ENCODE measurements at regions not wholly inside any gene's neighbourhood (a gene's known extent, or its start where the extent isn't known, plus 50 kb on each side); places are given as distances from the start of the nearest gene placed in this dataset.

- no peak for DNase-seq
- Histone ChIP-seq H3K4me3 (no peak overlapping the region), H3K27me3 (ENCODE audit: low read depth) (peaks cover 7% of the 10 kb centered on the region), H3K4me1 (no peaks in the 10 kb centered on the region), H3K9me3 (replicated peaks) (no peaks in the 10 kb centered on the region), H3K36me3 (no peaks in the 10 kb centered on the region), H3K27ac (replicated peaks) (no peak overlapping the region)
- TF ChIP-seq CTCF (IDR thresholded peaks at IDR 0.05; ENCODE audit: borderline replicate concordance): no peak
- intact Hi-C loops (cut with micrococcal nuclease): no loop called here
Measured at GRCh38 chr21:15526798-15527197, 203.0 kb upstream of the USP25 start.

DNA sequence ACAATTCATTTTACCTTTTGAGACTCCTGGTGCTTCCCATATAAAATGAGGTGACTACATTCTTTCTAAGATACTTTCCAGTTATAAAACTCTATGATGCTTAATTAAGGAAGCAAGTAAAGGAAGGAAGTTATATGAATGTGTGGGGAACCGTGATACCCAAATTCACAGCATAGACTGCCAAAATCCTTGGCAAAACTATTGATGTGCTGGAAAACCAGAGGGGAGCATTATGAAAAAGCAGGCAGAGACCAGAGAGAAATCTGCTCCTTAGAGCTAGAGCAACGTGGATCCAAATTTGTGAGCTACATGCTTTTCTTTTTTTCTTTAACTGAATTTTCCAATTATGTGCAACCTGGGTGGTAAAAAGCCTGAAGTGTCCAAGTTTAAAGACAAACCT, 201.4 kb upstream of the USP25 start:
- intact Hi-C loops (cut with micrococcal nuclease): no loop called here
- no peaks in the 10 kb centered on the region for H3K9me3 ChIP-seq (replicated peaks)
- TF ChIP-seq CTCF (IDR thresholded peaks at IDR 0.05; ENCODE audit: borderline replicate concordance): no peak
- DNase-seq: no peak
- H3K27ac ChIP-seq (replicated peaks): no peak overlapping the region
- no peaks in the 10 kb centered on the region for H3K4me1 ChIP-seq
- no peak overlapping the region for H3K4me3 ChIP-seq
- peaks cover 11% of the 10 kb centered on the region for H3K27me3 ChIP-seq (ENCODE audit: low read depth)
- H3K36me3 ChIP-seq: no peaks in the 10 kb centered on the region

- intact Hi-C loops (cut with micrococcal nuclease): no loop called here
- Histone ChIP-seq H3K4me1 (no peaks in the 10 kb centered on the region), H3K27ac (replicated peaks) (no peak overlapping the region), H3K27me3 (ENCODE audit: low read depth) (peaks cover 21% of the 10 kb centered on the region), H3K36me3 (no peaks in the 10 kb centered on the region), H3K9me3 (replicated peaks) (no peaks in the 10 kb centered on the region), H3K4me3 (no peak overlapping the region)
- DNase-seq: no peak
- TF ChIP-seq CTCF (IDR thresholded peaks at IDR 0.05; ENCODE audit: borderline replicate concordance): no peak
Measured at GRCh38 chr21:15531986-15532385, 197.8 kb upstream of the USP25 start.

DNA sequence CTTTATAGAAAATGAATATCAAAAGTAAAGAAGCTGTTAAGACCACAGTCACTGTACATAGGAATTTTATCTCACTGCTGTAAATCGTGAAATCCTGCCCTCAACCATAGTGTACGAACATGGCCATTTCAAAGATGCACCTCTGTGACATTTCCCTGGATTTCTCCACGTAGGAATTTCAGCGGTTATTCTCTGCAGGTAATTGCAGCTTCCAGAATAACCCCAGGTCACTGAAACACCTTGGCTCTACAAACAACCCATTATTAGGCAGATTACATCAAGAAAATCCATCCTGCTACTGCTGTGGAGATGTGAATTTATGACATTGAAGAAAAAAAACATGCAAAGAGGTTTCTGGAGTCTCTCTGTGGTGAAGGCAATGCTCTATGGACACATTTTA, 196.2 kb upstream of the USP25 start:
- intact Hi-C loops (cut with micrococcal nuclease): no loop called here
- H3K27ac ChIP-seq (replicated peaks): no peak overlapping the region
- DNase-seq: no peak
- TF ChIP-seq CTCF (IDR thresholded peaks at IDR 0.05; ENCODE audit: borderline replicate concordance): no peak
- H3K9me3 ChIP-seq (replicated peaks): no peaks in the 10 kb centered on the region
- no peaks in the 10 kb centered on the region for H3K36me3 ChIP-seq
- peaks cover 21% of the 10 kb centered on the region for H3K27me3 ChIP-seq (ENCODE audit: low read depth)
- H3K4me1 ChIP-seq: no peaks in the 10 kb centered on the region
- H3K4me3 ChIP-seq: no peak overlapping the region

GRCh38 chr21:15534450-15534886, 195.3 kb upstream of the USP25 start:
- intact Hi-C loops (cut with micrococcal nuclease): no loop called here
- no peak for DNase-seq
- no peaks in the 10 kb centered on the region for H3K4me1 ChIP-seq
- no peak overlapping the region for H3K4me3 ChIP-seq
- no peaks in the 10 kb centered on the region for H3K9me3 ChIP-seq (replicated peaks)
- no peak overlapping the region for H3K27ac ChIP-seq (replicated peaks)
- H3K36me3 ChIP-seq: no peaks in the 10 kb centered on the region
- peaks cover 21% of the 10 kb centered on the region for H3K27me3 ChIP-seq (ENCODE audit: low read depth)
- no peak for TF ChIP-seq CTCF (IDR thresholded peaks at IDR 0.05; ENCODE audit: borderline replicate concordance)

DNA sequence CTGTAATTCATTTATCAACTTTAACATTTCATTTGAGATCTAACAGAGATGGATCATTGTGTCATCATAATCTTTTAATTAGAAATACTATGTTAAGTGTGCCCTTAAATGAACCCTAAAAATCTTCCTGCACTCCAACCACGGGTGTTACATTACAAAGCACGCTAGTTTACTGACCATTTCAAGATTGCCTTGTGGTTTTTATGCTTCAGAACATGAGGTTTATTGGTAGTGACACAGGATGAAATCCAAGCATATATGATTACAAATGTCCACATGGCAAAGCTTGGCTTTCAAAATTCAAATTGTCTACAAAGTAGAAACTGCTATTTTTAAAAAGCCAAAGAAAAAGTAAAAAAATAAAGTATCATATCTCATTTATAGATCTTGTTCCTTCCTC, 190.4 kb upstream of the USP25 start:
- DNase-seq: no peak
- no peak overlapping the region for H3K4me3 ChIP-seq
- no peak for TF ChIP-seq CTCF (IDR thresholded peaks at IDR 0.05; ENCODE audit: borderline replicate concordance)
- H3K27ac ChIP-seq (replicated peaks): no peak overlapping the region
- H3K4me1 ChIP-seq: no peaks in the 10 kb centered on the region
- H3K9me3 ChIP-seq (replicated peaks): no peaks in the 10 kb centered on the region
- H3K27me3 ChIP-seq (ENCODE audit: low read depth): peaks cover 6% of the 10 kb centered on the region
- no peaks in the 10 kb centered on the region for H3K36me3 ChIP-seq
- intact Hi-C loops (cut with micrococcal nuclease): no loop called here

Measured in left ventricle myocardium inferior (tissue), 1 donor.